Parathyroid adenoma (tissue), 2 donors: ENCODE measurements at regions not wholly inside any gene's neighbourhood (a gene's known extent, or its start where the extent isn't known, plus 50 kb on each side); places are given as distances from the start of the nearest gene placed in this dataset.

Experiments used
- H2AFZ ChIP-seq: fragments of 300-600 bp; sonication (generic); one replicate; pipeline ENCODE4 v1.7.0; 2017; ENCODE audit warnings: antibody characterized with exemption, mild to moderate bottlenecking
- H3K27ac ChIP-seq: fragments of 300-600 bp; sonication (generic); one replicate; pipeline ENCODE4 v1.7.0; 2017
- H3K27me3 ChIP-seq: fragments of 300-600 bp; sonication (generic); one replicate; pipeline ENCODE4 v1.7.0; 2017; ENCODE audit warnings: low read length; ENCODE audit not compliant: control insufficient read depth, insufficient read depth
- H3K36me3 ChIP-seq: fragments of 300-600 bp; sonication (generic); one replicate; pipeline ENCODE4 v1.7.0; 2017; ENCODE audit warnings: low read length; ENCODE audit not compliant: control insufficient read depth, insufficient read depth
- H3K4me1 ChIP-seq: fragments of 300-600 bp; sonication (generic); one replicate; pipeline ENCODE4 v1.7.0; 2017; ENCODE audit warnings: control low read depth
- H3K4me2 ChIP-seq: fragments of 300-600 bp; sonication (generic); one replicate; pipeline ENCODE4 v1.7.0; 2017; ENCODE audit warnings: low read length
- H3K4me3 ChIP-seq: fragments of 300-600 bp; sonication (generic); one replicate; pipeline ENCODE4 v1.7.0; 2017; ENCODE audit warnings: low read depth, low read length
- H3K79me2 ChIP-seq: fragments of 300-600 bp; sonication (generic); one replicate; pipeline ENCODE4 v1.7.0; 2017; ENCODE audit warnings: control low read depth
- H3K9ac ChIP-seq: fragments of 300-600 bp; sonication (generic); one replicate; pipeline ENCODE4 v1.7.0; 2017; ENCODE audit warnings: mild to moderate bottlenecking
- H3K9me3 ChIP-seq: fragments of 300-600 bp; sonication (generic); one replicate; pipeline ENCODE4 v1.7.0; 2017; ENCODE audit warnings: low read length; ENCODE audit not compliant: control insufficient read depth
- TF ChIP-seq, protein P1 (sequence below): fragments of 300-600 bp; sonication (generic); IDR thresholded peaks from one replicate; pipeline ENCODE4 v1.7.0; 2017; ENCODE audit warnings: antibody characterized with exemption, mild to moderate bottlenecking
- donor health status: primary hyperparathyroidism.

DNA sequence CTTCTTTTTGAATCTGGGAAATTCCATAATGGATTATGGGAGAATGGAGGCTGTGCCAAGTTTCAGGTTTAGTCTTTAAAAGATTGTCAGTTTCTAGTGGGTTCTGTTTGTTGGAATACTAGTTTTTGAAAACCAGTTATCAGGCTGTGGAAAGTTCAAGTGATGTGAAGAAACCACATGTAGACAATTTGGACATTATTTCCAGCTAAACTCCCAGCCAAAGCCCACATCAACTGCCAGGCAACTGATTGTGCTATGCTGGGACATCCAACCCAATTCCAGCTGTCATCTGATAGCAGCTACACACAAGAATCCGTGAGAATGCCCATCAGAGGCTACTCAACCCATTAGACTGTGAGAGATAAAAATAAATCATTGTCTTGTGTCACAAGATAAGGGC is 546.1 kb upstream of the ADAMTS5 start:
- Histone ChIP-seq H3K9ac (no peak overlapping the region), H3K79me2 (no peaks in the 10 kb centered on the region), H3K9me3 (no peaks in the 10 kb centered on the region), H3K27me3 (no peaks in the 10 kb centered on the region), H3K4me2 (no peak overlapping the region), H3K4me3 (no peak overlapping the region), H3K4me1 (no peaks in the 10 kb centered on the region), H2AFZ (no peak overlapping the region), H3K36me3 (no peaks in the 10 kb centered on the region), H3K27ac (no peak overlapping the region)
- TF ChIP-seq, protein P1, sequence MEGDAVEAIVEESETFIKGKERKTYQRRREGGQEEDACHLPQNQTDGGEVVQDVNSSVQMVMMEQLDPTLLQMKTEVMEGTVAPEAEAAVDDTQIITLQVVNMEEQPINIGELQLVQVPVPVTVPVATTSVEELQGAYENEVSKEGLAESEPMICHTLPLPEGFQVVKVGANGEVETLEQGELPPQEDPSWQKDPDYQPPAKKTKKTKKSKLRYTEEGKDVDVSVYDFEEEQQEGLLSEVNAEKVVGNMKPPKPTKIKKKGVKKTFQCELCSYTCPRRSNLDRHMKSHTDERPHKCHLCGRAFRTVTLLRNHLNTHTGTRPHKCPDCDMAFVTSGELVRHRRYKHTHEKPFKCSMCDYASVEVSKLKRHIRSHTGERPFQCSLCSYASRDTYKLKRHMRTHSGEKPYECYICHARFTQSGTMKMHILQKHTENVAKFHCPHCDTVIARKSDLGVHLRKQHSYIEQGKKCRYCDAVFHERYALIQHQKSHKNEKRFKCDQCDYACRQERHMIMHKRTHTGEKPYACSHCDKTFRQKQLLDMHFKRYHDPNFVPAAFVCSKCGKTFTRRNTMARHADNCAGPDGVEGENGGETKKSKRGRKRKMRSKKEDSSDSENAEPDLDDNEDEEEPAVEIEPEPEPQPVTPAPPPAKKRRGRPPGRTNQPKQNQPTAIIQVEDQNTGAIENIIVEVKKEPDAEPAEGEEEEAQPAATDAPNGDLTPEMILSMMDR: no peak

DNA sequence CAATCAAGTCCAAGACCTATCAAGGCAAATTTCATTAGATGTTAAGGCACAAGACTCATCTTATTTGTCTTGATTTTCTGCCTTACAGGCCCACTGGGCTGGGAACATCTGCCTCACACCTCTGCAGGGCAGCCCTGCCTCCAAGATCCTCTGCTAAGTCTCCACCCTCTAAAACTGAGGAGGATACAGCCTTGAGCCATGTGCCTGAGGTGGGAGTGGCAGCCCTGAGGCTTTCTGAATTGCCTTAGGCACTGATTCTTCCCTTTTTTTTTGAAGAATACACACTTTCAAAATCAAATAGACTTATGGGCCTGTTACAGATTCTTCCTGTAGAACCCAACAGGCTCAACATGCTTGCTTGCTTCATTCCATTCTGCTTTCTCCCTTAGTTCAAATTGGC is 544.3 kb upstream of the ADAMTS5 start:
- Histone ChIP-seq H3K27me3 (no peaks in the 10 kb centered on the region), H3K36me3 (no peaks in the 10 kb centered on the region), H3K9me3 (no peaks in the 10 kb centered on the region), H3K4me3 (no peak overlapping the region), H3K9ac (no peak overlapping the region), H3K27ac (no peak overlapping the region), H3K79me2 (no peaks in the 10 kb centered on the region), H3K4me1 (no peaks in the 10 kb centered on the region), H3K4me2 (no peak overlapping the region), H2AFZ (no peak overlapping the region)
- TF ChIP-seq, protein P1: no peak

DNA sequence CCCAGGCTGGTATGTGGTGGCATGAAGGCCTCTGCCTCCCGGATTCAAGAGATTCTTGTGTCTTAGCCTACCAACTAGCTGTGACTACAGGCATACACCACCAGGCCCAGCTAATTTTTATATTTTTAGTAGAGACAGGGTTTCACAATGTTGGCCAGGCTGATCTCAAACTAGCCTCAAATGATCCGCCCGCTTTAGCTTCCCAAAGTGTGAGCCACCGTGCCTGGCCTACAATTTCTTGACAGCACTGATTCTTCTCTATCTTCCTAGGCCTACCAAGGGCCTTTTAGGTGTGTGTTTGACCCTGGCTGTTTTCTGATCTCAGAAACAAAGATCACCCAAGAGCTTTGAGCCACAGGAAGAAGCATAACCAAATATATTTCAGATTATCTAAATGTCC is 540.8 kb upstream of the ADAMTS5 start:
- Histone ChIP-seq H3K27me3 (no peaks in the 10 kb centered on the region), H3K9ac (no peak overlapping the region), H3K27ac (no peak overlapping the region), H3K36me3 (no peaks in the 10 kb centered on the region), H3K4me2 (no peak overlapping the region), H2AFZ (no peak overlapping the region), H3K79me2 (no peaks in the 10 kb centered on the region), H3K4me3 (no peak overlapping the region), H3K4me1 (no peaks in the 10 kb centered on the region), H3K9me3 (no peaks in the 10 kb centered on the region)
- TF ChIP-seq, protein P1: no peak

DNA sequence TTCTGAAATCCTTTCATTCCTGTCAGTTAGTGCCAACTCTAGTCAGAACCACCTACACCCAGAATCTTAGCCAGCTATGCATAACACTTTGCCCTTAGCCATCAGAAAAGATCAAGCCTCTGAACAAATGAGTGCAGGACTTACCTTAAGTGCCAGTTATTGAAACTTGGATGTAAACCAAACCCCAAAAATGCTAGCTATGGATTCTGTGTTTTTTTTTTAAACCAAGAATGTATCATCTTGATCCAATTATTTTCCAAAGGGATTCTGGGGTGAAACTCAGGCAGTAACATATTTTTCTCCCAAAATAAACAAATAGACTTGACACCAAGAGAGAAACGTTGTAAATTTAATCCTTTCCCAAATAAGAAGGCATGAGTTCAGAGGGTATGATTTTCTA is 538.6 kb upstream of the ADAMTS5 start:
- Histone ChIP-seq H3K9me3 (no peaks in the 10 kb centered on the region), H3K36me3 (no peaks in the 10 kb centered on the region), H3K4me2 (no peak overlapping the region), H3K27me3 (no peaks in the 10 kb centered on the region), H3K4me3 (no peak overlapping the region), H2AFZ (no peak overlapping the region), H3K4me1 (no peaks in the 10 kb centered on the region), H3K79me2 (no peaks in the 10 kb centered on the region), H3K9ac (no peak overlapping the region), H3K27ac (no peak overlapping the region)
- TF ChIP-seq, protein P1: no peak

DNA sequence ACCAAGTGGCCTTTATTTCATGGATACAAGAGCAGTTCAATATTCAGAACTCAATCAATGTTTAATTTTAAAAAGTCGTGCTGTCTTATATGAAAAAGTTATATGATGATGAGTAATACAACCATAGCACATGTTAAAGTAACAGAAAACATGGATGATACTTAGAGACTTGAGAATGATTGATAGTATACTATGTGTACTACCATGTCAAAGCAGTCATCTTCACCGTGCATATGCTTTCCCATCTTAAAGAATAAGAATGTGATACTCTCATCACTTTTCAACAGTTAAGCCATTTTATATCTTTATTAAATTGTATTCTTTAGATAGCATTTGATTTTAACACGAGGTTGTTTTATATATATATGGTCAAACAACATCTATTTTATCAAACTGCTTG is 535.9 kb upstream of the ADAMTS5 start:
- Histone ChIP-seq H3K4me1 (no peaks in the 10 kb centered on the region), H2AFZ (no peak overlapping the region), H3K9ac (no peak overlapping the region), H3K4me3 (no peak overlapping the region), H3K9me3 (no peaks in the 10 kb centered on the region), H3K27ac (no peak overlapping the region), H3K79me2 (no peaks in the 10 kb centered on the region), H3K27me3 (no peaks in the 10 kb centered on the region), H3K36me3 (no peaks in the 10 kb centered on the region), H3K4me2 (no peak overlapping the region)
- TF ChIP-seq, protein P1: no peak
